ENCODE measurements at regions not wholly inside any gene's neighbourhood (a gene's known extent, or its start where the extent isn't known, plus 50 kb on each side); places are given as distances from the start of the nearest gene placed in this dataset.

DNA sequence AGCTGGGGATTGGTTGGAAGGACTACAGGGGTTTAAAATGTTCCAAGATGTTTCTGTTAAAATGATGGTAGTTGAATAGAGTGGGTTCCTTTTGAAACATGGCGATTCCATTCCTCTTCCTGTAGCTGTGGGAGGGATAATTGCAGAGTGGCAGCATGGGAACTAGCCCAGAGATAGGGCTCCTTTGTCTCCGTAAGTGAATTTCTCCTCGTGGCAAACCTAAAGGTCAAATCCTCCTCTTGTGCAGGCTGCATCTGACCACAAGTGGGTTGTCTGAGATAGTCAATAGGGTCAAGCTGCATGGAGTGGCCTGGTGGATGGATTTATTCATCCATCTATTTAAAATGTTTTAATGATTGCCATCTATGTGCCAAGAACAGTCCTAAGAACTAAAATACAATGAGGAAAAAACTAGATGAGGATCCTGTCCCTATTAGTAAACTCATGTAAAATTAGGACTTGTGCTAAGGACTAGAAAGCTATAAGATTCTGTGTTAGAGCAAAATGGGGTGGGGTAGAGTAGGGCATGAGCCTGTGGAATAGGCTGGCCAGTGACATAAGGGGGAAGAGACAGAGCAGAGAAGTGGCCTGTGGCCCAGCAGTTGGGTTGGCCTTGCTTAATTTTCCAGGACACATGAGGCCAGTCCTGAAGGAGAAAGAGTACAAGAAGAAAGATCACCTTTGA lies 89.1 kb upstream of the IVNS1ABP start:
- POLR2A ChIA-PET (ENCODE audit: unreplicated experiment), result no interaction called here
- no peak for DNase-seq
- TF ChIP-seq EZH2phosphoT487 (IDR thresholded peaks at IDR 0.05; ENCODE audit: borderline replicate concordance, low read length) (no peak), CTCF (conservative IDR thresholded peaks at IDR 0.05; ENCODE audit: low read depth, low read length) (no peak), EZH2 (IDR thresholded peaks at IDR 0.05; ENCODE audit: low read length, unreplicated experiment) (no peak)
- Histone ChIP-seq H2AFZ (ENCODE audit: low read length) (no peak overlapping the region), H3K4me3 (ENCODE audit: low read length) (no peak overlapping the region), H3F3A (ENCODE audit: low read length, unreplicated experiment) (no peaks in the 10 kb centered on the region), H3K27me3 (ENCODE audit: low read length) (no peaks in the 10 kb centered on the region), H3K4me2 (ENCODE audit: low read length) (no peak overlapping the region), H3K36me3 (ENCODE audit: low read depth, low read length) (no peaks in the 10 kb centered on the region), H3K4me1 (ENCODE audit: insufficient read depth, low read length) (no peaks in the 10 kb centered on the region), H3K9me3 (ENCODE audit: low read length) (no peaks in the 10 kb centered on the region), H3K79me2 (ENCODE audit: low read length) (no peaks in the 10 kb centered on the region), H3K9me2 (replicated peaks; ENCODE audit: low read length) (no peaks in the 10 kb centered on the region), H3K27ac (ENCODE audit: low read length) (no peak overlapping the region), H4K20me1 (ENCODE audit: low read length) (no peaks in the 10 kb centered on the region), H3K9ac (ENCODE audit: low read length) (no peak overlapping the region)
- intact Hi-C loops (cut with micrococcal nuclease), result no loop called here
- CTCF ChIA-PET, result no interaction called here
- BruUV-seq (replicated peaks), result no TSS peak
- no peak for ATAC-seq

GRCh38 chr1:185404907-185405568 lies 88.0 kb upstream of the IVNS1ABP start:
- intact Hi-C loops (cut with micrococcal nuclease), result no loop called here
- Histone ChIP-seq H3K4me1 (ENCODE audit: insufficient read depth, low read length) (peaks cover 4% of the 10 kb centered on the region), H2AFZ (ENCODE audit: low read length) (peak overlapping the region; percentile 51), H3K27me3 (ENCODE audit: low read length) (no peaks in the 10 kb centered on the region), H3K36me3 (ENCODE audit: low read depth, low read length) (no peaks in the 10 kb centered on the region), H4K20me1 (ENCODE audit: low read length) (no peaks in the 10 kb centered on the region), H3K9ac (ENCODE audit: low read length) (no peak overlapping the region), H3K9me3 (ENCODE audit: low read length) (no peaks in the 10 kb centered on the region), H3K4me3 (ENCODE audit: low read length) (0 out of 2 replicates have a peak overlapping the region, but pooled peaks have one; percentile 11), H3F3A (ENCODE audit: low read length, unreplicated experiment) (no peaks in the 10 kb centered on the region), H3K4me2 (ENCODE audit: low read length) (peak overlapping the region; percentile 25), H3K27ac (ENCODE audit: low read length) (no peak overlapping the region), H3K9me2 (replicated peaks; ENCODE audit: low read length) (no peaks in the 10 kb centered on the region), H3K79me2 (ENCODE audit: low read length) (no peaks in the 10 kb centered on the region)
- DNase-seq, result no peak
- BruUV-seq (replicated peaks), result no TSS peak
- no peak for ATAC-seq
- ChIA-PET POLR2A (ENCODE audit: unreplicated experiment) (no interaction called here), CTCF (no interaction called here)
- no peak for TF ChIP-seq EZH2phosphoT487 (IDR thresholded peaks at IDR 0.05; ENCODE audit: borderline replicate concordance, low read length)
- TF ChIP-seq CTCF (conservative IDR thresholded peaks at IDR 0.05; ENCODE audit: low read depth, low read length), result no peak
- TF ChIP-seq EZH2 (IDR thresholded peaks at IDR 0.05; ENCODE audit: low read length, unreplicated experiment), result no peak

- ChIA-PET CTCF (no interaction called here), POLR2A (ENCODE audit: unreplicated experiment) (no interaction called here)
- H3K79me2 ChIP-seq (ENCODE audit: low read length), result no peaks in the 10 kb centered on the region
- H3F3A ChIP-seq (ENCODE audit: low read length, unreplicated experiment), result no peaks in the 10 kb centered on the region
- ATAC-seq (no peak), DNase-seq (no peak)
- TF ChIP-seq CTCF (conservative IDR thresholded peaks at IDR 0.05; ENCODE audit: low read depth, low read length) (no peak), EZH2 (IDR thresholded peaks at IDR 0.05; ENCODE audit: low read length, unreplicated experiment) (no peak), EZH2phosphoT487 (IDR thresholded peaks at IDR 0.05; ENCODE audit: borderline replicate concordance, low read length) (no peak)
- H3K36me3 ChIP-seq (ENCODE audit: low read depth, low read length), result no peaks in the 10 kb centered on the region
- peaks cover 9% of the 10 kb centered on the region for H3K4me1 ChIP-seq (ENCODE audit: insufficient read depth, low read length)
- no peaks in the 10 kb centered on the region for H3K27me3 ChIP-seq (ENCODE audit: low read length)
- no peak overlapping the region for H3K9ac ChIP-seq (ENCODE audit: low read length)
- H3K9me2 ChIP-seq (replicated peaks; ENCODE audit: low read length), result no peaks in the 10 kb centered on the region
- BruUV-seq (replicated peaks), result no TSS peak
- H3K4me3 ChIP-seq (ENCODE audit: low read length), result 0 out of 2 replicates have a peak overlapping the region, but pooled peaks have one; percentile 11
- intact Hi-C loops (cut with micrococcal nuclease), result no loop called here
- H4K20me1 ChIP-seq (ENCODE audit: low read length), result no peaks in the 10 kb centered on the region
- H3K9me3 ChIP-seq (ENCODE audit: low read length), result no peaks in the 10 kb centered on the region
- peak overlapping the region; percentile 25 for H3K4me2 ChIP-seq (ENCODE audit: low read length)
- no peak overlapping the region for H3K27ac ChIP-seq (ENCODE audit: low read length)
- peak overlapping the region; percentile 51 for H2AFZ ChIP-seq (ENCODE audit: low read length)
Measured at GRCh38 chr1:185404291-185404690, 87.2 kb upstream of the IVNS1ABP start.

Data from PC-3 (cell line).